ENCODE measurements at regions not wholly inside any gene's neighbourhood (a gene's known extent, or its start where the extent isn't known, plus 50 kb on each side); places are given as distances from the start of the nearest gene placed in this dataset.

- TF ChIP-seq, protein P1, sequence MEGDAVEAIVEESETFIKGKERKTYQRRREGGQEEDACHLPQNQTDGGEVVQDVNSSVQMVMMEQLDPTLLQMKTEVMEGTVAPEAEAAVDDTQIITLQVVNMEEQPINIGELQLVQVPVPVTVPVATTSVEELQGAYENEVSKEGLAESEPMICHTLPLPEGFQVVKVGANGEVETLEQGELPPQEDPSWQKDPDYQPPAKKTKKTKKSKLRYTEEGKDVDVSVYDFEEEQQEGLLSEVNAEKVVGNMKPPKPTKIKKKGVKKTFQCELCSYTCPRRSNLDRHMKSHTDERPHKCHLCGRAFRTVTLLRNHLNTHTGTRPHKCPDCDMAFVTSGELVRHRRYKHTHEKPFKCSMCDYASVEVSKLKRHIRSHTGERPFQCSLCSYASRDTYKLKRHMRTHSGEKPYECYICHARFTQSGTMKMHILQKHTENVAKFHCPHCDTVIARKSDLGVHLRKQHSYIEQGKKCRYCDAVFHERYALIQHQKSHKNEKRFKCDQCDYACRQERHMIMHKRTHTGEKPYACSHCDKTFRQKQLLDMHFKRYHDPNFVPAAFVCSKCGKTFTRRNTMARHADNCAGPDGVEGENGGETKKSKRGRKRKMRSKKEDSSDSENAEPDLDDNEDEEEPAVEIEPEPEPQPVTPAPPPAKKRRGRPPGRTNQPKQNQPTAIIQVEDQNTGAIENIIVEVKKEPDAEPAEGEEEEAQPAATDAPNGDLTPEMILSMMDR (IDR thresholded peaks at IDR 0.05), result no peak
- H3K4me3 ChIP-seq, result no peak overlapping the region
- peaks cover 0 to 14% of the 10 kb centered on the region in 2 donors for H3K4me1 ChIP-seq
- no peaks in the 10 kb centered on the region for H3K9me3 ChIP-seq
- no peaks in the 10 kb centered on the region for H3K36me3 ChIP-seq
- no peaks in the 10 kb centered on the region for H3K27me3 ChIP-seq
- H3K27ac ChIP-seq, result no peak overlapping the region
- DNase-seq (ENCODE audit: low spot score), result no peak
Observed at GRCh38 chr6:141364694-141365093, 768.0 kb upstream of the GJE1 start.

DNA sequence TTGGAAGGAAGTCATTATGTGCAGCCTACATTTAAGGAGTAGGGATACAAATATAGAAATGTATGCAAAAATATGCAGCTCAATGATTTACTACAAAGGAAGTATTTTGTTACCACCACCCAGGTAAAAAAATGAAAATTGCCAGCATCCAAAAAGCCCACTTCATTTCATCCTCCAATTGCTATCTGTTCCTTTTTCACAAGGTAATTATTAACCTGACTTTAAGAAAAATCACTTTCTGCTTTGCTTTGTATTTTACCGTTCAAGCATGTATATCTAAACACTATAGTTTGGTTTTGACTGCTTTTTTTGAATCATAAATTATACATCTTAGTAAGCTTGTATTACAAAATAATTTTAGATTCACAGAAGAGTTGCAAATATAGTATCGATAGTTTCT, 768.5 kb upstream of the GJE1 start:
- no peak overlapping the region for H3K4me3 ChIP-seq
- TF ChIP-seq, protein P1 (IDR thresholded peaks at IDR 0.05), result no peak
- no peak overlapping the region for H3K27ac ChIP-seq
- H3K9me3 ChIP-seq, result no peaks in the 10 kb centered on the region
- H3K4me1 ChIP-seq, result peaks cover 0 to 18% of the 10 kb centered on the region in 2 donors
- no peak for DNase-seq (ENCODE audit: low spot score)
- no peaks in the 10 kb centered on the region for H3K36me3 ChIP-seq
- H3K27me3 ChIP-seq, result no peaks in the 10 kb centered on the region

DNA sequence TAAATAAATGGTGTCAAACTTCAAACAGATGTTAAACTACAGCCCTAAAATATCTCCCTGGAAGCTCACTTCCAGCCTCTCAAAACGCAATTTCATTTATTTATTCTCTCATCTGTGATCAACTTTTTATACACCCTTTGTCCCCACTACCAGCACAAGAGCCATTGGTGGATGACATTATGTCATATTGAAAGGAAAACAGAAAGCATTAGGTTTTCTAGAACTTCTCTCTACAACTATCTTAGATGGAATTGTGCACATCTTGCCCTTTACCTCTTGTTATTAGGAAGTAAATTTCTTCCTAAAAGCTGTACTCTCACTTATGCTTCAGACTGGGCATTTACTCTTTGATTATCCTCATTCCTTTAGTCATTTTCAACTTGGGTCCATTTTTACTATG, 771.2 kb upstream of the GJE1 start:
- TF ChIP-seq, protein P1 (IDR thresholded peaks at IDR 0.05), result no peak
- DNase-seq (ENCODE audit: low spot score), result no peak
- no peaks in the 10 kb centered on the region for H3K36me3 ChIP-seq
- H3K27ac ChIP-seq, result peak overlapping the region in 1 of 2 donors; percentile 65
- no peak overlapping the region for H3K4me3 ChIP-seq
- peaks cover 0 to 13% of the 10 kb centered on the region in 2 donors for H3K9me3 ChIP-seq
- H3K27me3 ChIP-seq, result no peaks in the 10 kb centered on the region
- peaks cover 0 to 20% of the 10 kb centered on the region in 2 donors for H3K4me1 ChIP-seq

- no peaks in the 10 kb centered on the region for H3K36me3 ChIP-seq
- H3K27ac ChIP-seq, result peak overlapping the region; percentile 5 to 65
- TF ChIP-seq, protein P1 (IDR thresholded peaks at IDR 0.05), result no peak
- no peak overlapping the region for H3K4me3 ChIP-seq
- no peaks in the 10 kb centered on the region for H3K27me3 ChIP-seq
- H3K4me1 ChIP-seq, result peaks cover 0 to 27% of the 10 kb centered on the region in 2 donors
- no peak for DNase-seq (ENCODE audit: low spot score)
- peaks cover 0 to 13% of the 10 kb centered on the region in 2 donors for H3K9me3 ChIP-seq
Observed at GRCh38 chr6:141359953-141360352, 772.8 kb upstream of the GJE1 start.

DNA sequence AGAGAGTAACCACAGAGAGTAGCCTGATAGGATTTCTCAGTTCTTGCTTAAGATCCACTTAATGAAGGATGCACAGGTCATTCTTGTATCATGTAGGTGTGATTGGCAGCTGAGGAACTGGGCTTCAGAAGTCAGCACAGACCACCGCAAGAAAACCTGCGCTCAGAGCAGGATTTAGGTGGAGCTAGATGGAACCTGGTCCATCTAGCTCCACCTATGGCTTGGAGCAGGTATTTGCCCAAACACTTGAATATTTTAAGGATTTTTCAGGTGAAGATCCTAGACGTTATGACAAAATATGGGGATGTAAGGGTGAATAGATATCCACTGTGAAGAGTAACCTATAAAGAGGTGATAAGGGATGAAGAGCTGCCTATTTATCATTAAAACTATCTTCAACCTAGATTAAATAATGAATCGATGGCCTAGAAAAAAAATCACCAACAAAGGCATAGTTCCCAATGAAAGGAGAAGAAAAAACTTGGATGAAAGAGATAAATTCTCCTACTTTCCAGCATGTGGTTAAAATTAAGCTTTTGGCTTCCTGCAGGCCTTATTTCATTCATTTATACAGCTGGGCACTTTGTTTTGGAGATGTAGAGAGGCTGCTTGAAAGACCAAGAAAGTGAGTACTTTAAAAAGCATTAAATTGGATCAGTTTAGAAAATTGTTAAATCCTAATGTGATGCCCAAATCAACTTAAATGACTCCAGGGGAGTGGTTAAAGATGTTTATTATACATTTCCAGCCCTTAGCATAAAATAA, 778.4 kb upstream of the GJE1 start:
- no peak overlapping the region for H3K4me3 ChIP-seq
- no peak overlapping the region for H3K27ac ChIP-seq
- no peak for DNase-seq (ENCODE audit: low spot score)

More for the DNA sequence above, 778.4 kb upstream of the GJE1 start:
- H3K9me3 ChIP-seq, result peaks cover 0 to 13% of the 10 kb centered on the region in 2 donors
- no peaks in the 10 kb centered on the region for H3K27me3 ChIP-seq
- TF ChIP-seq, protein P1 (IDR thresholded peaks at IDR 0.05), result peak in 1 of 2 donors; percentile 14
- no peaks in the 10 kb centered on the region for H3K36me3 ChIP-seq
- peaks cover 0 to 14% of the 10 kb centered on the region in 2 donors for H3K4me1 ChIP-seq

Data from right atrium auricular region (tissue), 2 donors.